RWPE2 (cell line): ENCODE measurements at regions not wholly inside any gene's neighbourhood (a gene's known extent, or its start where the extent isn't known, plus 50 kb on each side); places are given as distances from the start of the nearest gene placed in this dataset.
"Not testable (repeated sequence)": the region's sequence is repeated elsewhere in the genome, so short reads cannot be mapped to it uniquely, and the experiment has no call there.

Source experiments
- ATAC-seq: fragments of 200-7000 bp; cut with Tn5 transposase; 3 replicates; pipeline ENCODE4 v1.9.1; 2021; ENCODE audit warnings: low read depth
- DNase-seq: peaks from one replicate; pipeline ENCODE4 v3.0.0-alpha.2; 2020; ENCODE audit warnings: low spot score
- H3K27ac ChIP-seq: fragments of 450-650 bp; 2 replicates; pipeline ENCODE4 v1.5.1; 2017; ENCODE audit warnings: mild to moderate bottlenecking; ENCODE audit not compliant: poor library complexity, severe bottlenecking
- H3K27me3 ChIP-seq: fragments of 250-450 bp; sonication (Bioruptor Pico); 2 replicates; pipeline ENCODE4 v1.5.1; 2021; ENCODE audit warnings: mild to moderate bottlenecking, moderate library complexity; ENCODE audit not compliant: insufficient read depth, poor library complexity, severe bottlenecking
- H3K36me3 ChIP-seq: fragments of 250-450 bp; sonication (Bioruptor Pico); 2 replicates; pipeline ENCODE4 v1.5.1; 2020; ENCODE audit warnings: low read depth, mild to moderate bottlenecking, moderate library complexity
- H3K4me1 ChIP-seq: fragments of 250-450 bp; sonication (Bioruptor Pico); 2 replicates; pipeline ENCODE4 v1.5.1; 2021; ENCODE audit warnings: mild to moderate bottlenecking, moderate library complexity; ENCODE audit not compliant: insufficient read depth, poor library complexity, severe bottlenecking
- H3K4me3 ChIP-seq: fragments of 250-450 bp; sonication (Bioruptor Pico); 2 replicates; pipeline ENCODE4 v1.5.1; 2021; ENCODE audit warnings: mild to moderate bottlenecking, moderate library complexity; ENCODE audit not compliant: severe bottlenecking
- H3K9me3 ChIP-seq: fragments of 250-450 bp; sonication (Bioruptor Pico); 2 replicates; pipeline ENCODE4 v1.5.1; 2021; ENCODE audit warnings: mild to moderate bottlenecking, moderate library complexity; ENCODE audit not compliant: severe bottlenecking
- CTCF ChIP-seq: fragments of 450-650 bp; IDR thresholded peaks from one replicate; pipeline ENCODE4 v1.5.1; 2017; ENCODE audit warnings: mild to moderate bottlenecking, moderate library complexity; ENCODE audit not compliant: poor library complexity, severe bottlenecking

- Histone ChIP-seq H3K4me3 (no peak overlapping the region), H3K36me3 (no peaks in the 10 kb centered on the region), H3K9me3 (no peaks in the 10 kb centered on the region), H3K4me1 (peaks cover 12% of the 10 kb centered on the region), H3K27me3 (no peaks in the 10 kb centered on the region), H3K27ac (no peak overlapping the region)
- TF ChIP-seq CTCF, result no peak
- ATAC-seq (no peak), DNase-seq (no peak)
Observed at GRCh38 chr7:15128716-15129115, 226.2 kb upstream of the DGKB start.

GRCh38 chr7:15126653-15127052 lies 224.1 kb upstream of the DGKB start:
- not testable (repeated sequence) for H3K36me3 ChIP-seq, H3K4me3 ChIP-seq, H3K27ac ChIP-seq, DNase-seq, ATAC-seq, H3K27me3 ChIP-seq, H3K9me3 ChIP-seq
- H3K4me1 ChIP-seq, result peaks cover 12% of the 10 kb centered on the region

- no peak overlapping the region for H3K4me3 ChIP-seq
- no peak for TF ChIP-seq CTCF
- no peak for DNase-seq
- H3K9me3 ChIP-seq, result no peaks in the 10 kb centered on the region
- no peaks in the 10 kb centered on the region for H3K4me1 ChIP-seq
- no peak overlapping the region for H3K27ac ChIP-seq
- no peak for ATAC-seq
- H3K27me3 ChIP-seq, result no peaks in the 10 kb centered on the region
- no peaks in the 10 kb centered on the region for H3K36me3 ChIP-seq
Observed at GRCh38 chr7:15123901-15124300, 221.3 kb upstream of the DGKB start.

GRCh38 chr7:15113752-15114151 lies 211.2 kb upstream of the DGKB start:
- Histone ChIP-seq H3K27me3 (no peaks in the 10 kb centered on the region), H3K4me3 (no peak overlapping the region), H3K27ac (no peak overlapping the region), H3K36me3 (no peaks in the 10 kb centered on the region), H3K9me3 (no peaks in the 10 kb centered on the region), H3K4me1 (no peaks in the 10 kb centered on the region)
- DNase-seq (no peak), ATAC-seq (peak; percentile 33; the same call in 1 of the 3 replicates)
- TF ChIP-seq CTCF, result no peak

GRCh38 chr7:15105711-15106110 lies 203.2 kb upstream of the DGKB start:
- Histone ChIP-seq H3K4me3 (no peak overlapping the region), H3K36me3 (no peaks in the 10 kb centered on the region), H3K4me1 (no peaks in the 10 kb centered on the region), H3K9me3 (no peaks in the 10 kb centered on the region), H3K27ac (no peak overlapping the region), H3K27me3 (peaks cover 5% of the 10 kb centered on the region)
- ATAC-seq, result no peak
- TF ChIP-seq CTCF, result no peak
- DNase-seq, result no peak
